ENCODE measurements at regions not wholly inside any gene's neighbourhood (a gene's known extent, or its start where the extent isn't known, plus 50 kb on each side); places are given as distances from the start of the nearest gene placed in this dataset.

- no peak for DNase-seq (ENCODE audit: low read depth)
- no peak for TF ChIP-seq CTCF (IDR thresholded peaks at IDR 0.05; ENCODE audit: insufficient read depth, low read depth, low read length, missing control alignments)
- no peak overlapping the region for H3K4me3 ChIP-seq (ENCODE audit: low read depth, low read length)
These were observed 96.2 kb upstream of the TMEM72 start for GRCh38 chr10:44814929-44815328.

- no peak overlapping the region for H3K4me3 ChIP-seq (ENCODE audit: low read depth, low read length)
- no peak for TF ChIP-seq CTCF (IDR thresholded peaks at IDR 0.05; ENCODE audit: insufficient read depth, low read depth, low read length, missing control alignments)
- no peak for DNase-seq (ENCODE audit: low read depth)
These were observed 93.0 kb upstream of the TMEM72 start for GRCh38 chr10:44818041-44818649.

GRCh38 chr10:44818701-44819127 lies 92.4 kb upstream of the TMEM72 start:
- no peak for DNase-seq (ENCODE audit: low read depth)
- no peak for TF ChIP-seq CTCF (IDR thresholded peaks at IDR 0.05; ENCODE audit: insufficient read depth, low read depth, low read length, missing control alignments)
- H3K4me3 ChIP-seq (ENCODE audit: low read depth, low read length) = no peak overlapping the region

DNA sequence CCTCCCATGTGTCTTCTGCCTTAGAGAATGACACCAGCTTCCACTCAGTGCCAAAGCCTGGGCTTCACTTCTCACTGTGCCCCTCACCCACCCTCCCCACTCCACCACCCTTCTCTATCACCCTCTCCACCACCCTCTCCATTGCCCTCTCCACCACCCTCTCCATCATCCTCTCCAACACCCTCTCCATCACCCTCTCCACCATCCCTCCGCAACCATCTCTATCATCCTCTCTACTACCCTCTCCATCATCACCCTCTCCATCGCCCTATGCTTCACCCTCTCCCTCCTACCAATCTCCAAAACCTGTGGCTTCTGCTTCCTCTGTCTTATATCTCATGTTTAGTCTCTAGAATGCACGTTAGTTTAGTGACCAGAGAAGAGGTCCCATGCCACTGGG lies 91.0 kb upstream of the TMEM72 start:
- no peak overlapping the region for H3K4me3 ChIP-seq (ENCODE audit: low read depth, low read length)
- TF ChIP-seq CTCF (IDR thresholded peaks at IDR 0.05; ENCODE audit: insufficient read depth, low read depth, low read length, missing control alignments) = no peak
- DNase-seq (ENCODE audit: low read depth) = no peak

GRCh38 chr10:44821290-44821689 lies 89.8 kb upstream of the TMEM72 start:
- no peak for TF ChIP-seq CTCF (IDR thresholded peaks at IDR 0.05; ENCODE audit: insufficient read depth, low read depth, low read length, missing control alignments)
- DNase-seq (ENCODE audit: low read depth) = no peak
- no peak overlapping the region for H3K4me3 ChIP-seq (ENCODE audit: low read depth, low read length)

DNA sequence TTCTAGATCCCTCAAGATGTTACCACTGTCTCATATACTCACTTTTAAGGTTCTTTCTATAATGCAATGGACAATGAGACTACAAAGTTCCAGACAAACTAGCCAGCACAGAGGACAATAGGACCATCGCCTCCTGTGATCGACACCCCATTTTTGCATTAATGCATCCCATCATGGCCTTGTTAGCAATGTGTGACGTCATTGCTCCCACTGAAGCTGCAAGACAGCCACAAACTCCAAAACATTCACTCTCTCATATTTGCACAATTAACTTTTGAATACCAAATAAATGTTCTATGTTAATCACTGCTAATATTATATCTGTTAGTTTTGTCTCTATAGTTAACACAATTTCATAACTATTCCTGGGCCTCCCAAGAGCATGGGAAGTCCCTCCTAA lies 88.8 kb upstream of the TMEM72 start:
- DNase-seq (ENCODE audit: low read depth) = no peak
- TF ChIP-seq CTCF (IDR thresholded peaks at IDR 0.05; ENCODE audit: insufficient read depth, low read depth, low read length, missing control alignments) = no peak
- no peak overlapping the region for H3K4me3 ChIP-seq (ENCODE audit: low read depth, low read length)

DNA sequence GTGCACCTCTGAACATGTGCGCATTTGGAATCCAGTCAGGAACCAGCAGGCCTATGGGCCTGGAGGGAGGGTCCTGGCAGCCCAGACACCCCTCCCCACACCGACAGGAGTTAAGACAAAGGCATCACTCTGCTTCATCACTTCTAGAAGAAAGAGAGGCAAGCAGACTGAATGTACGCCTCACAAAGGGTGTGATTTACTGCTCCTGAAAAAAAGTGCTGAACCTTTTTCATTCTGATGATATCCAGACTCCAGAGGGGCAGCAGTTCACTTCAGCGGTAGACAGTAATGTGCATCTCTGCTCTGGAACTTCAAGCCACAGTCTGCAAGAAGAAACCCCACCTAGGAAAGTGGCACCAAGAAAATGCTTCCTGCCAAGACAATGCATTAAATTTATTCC lies 88.2 kb upstream of the TMEM72 start:
- no peak overlapping the region for H3K4me3 ChIP-seq (ENCODE audit: low read depth, low read length)
- DNase-seq (ENCODE audit: low read depth) = no peak
- TF ChIP-seq CTCF (IDR thresholded peaks at IDR 0.05; ENCODE audit: insufficient read depth, low read depth, low read length, missing control alignments) = no peak
